Spleen (tissue), 11 donors: ENCODE measurements at regions not wholly inside any gene's neighbourhood (a gene's known extent, or its start where the extent isn't known, plus 50 kb on each side); places are given as distances from the start of the nearest gene placed in this dataset.

Experiments
- DNase-seq: peaks from one replicate; pipeline ENCODE4 v3.0.0-alpha.2; 2020
- H3K27ac ChIP-seq, 8 donors: fragments of 200-600 bp; sonication (generic) in 7 of 8; 1 replicate in 4 of 8; 2 replicates in 4 of 8; pipeline versions ENCODE4 v1.5.0 to v1.8.0; 2016 to 2021; ENCODE audit warnings: inconsistent platforms in 4 of 8, mild to moderate bottlenecking in 4 of 8, moderate library complexity in 1 of 8
- H3K27me3 ChIP-seq, 7 donors: fragments of 200-600 bp; sonication (generic) in 6 of 7; replicated peaks in 1 of 7; 1 replicate in 4 of 7; 2 replicates in 3 of 7; pipeline versions ENCODE4 v1.5.0 to v1.8.0; 2016 to 2021; ENCODE audit warnings: inconsistent platforms in 3 of 7, mild to moderate bottlenecking in 1 of 7
- H3K36me3 ChIP-seq, 6 donors: fragments of 200-600 bp; sonication (generic) in 5 of 6; 1 replicate in 4 of 6; 2 replicates in 2 of 6; pipeline versions ENCODE4 v1.5.0 to v1.8.0; 2016 to 2021; ENCODE audit warnings: inconsistent platforms in 2 of 6
- H3K4me1 ChIP-seq, 6 donors: fragments of 200-600 bp; sonication (generic) in 5 of 6; 1 replicate in 3 of 6; 2 replicates in 3 of 6; pipeline versions ENCODE4 v1.5.0 to v1.8.0; 2016 to 2021; ENCODE audit warnings: inconsistent platforms in 3 of 6
- H3K4me3 ChIP-seq, 8 donors: fragments of 200-600 bp; sonication (generic) in 7 of 8; 1 replicate in 4 of 8; 2 replicates in 4 of 8; pipeline versions ENCODE4 v1.5.0 to v1.8.0; 2016 to 2021; ENCODE audit warnings: inconsistent platforms in 4 of 8, mild to moderate bottlenecking in 4 of 8, moderate library complexity in 2 of 8
- H3K9me3 ChIP-seq, 8 donors: fragments of 200-600 bp; sonication (generic) in 7 of 8; 1 replicate in 4 of 8; 2 replicates in 4 of 8; pipeline versions ENCODE4 v1.5.0 to v1.8.0; 2016 to 2021; ENCODE audit warnings: inconsistent platforms in 4 of 8
- CTCF ChIP-seq, 11 experiments: fragments of 200-600 bp in 7 of 11; fragments of 450-650 bp in 4 of 11; sonication (generic) in 4 of 11; IDR thresholded peaks in 8 of 11; conservative IDR thresholded peaks in 3 of 11; 1 replicate in 7 of 11; 2 replicates in 4 of 11; pipeline versions ENCODE4 v1.4.0 to v1.8.0; 2016 to 2021; ENCODE audit warnings: antibody characterized with exemption in 11 of 11, inconsistent platforms in 4 of 11, mild to moderate bottlenecking in 1 of 11
- POLR2A ChIP-seq, 3 donors: fragments of 450-650 bp; IDR thresholded peaks; one replicate each; pipeline ENCODE4 v1.5.1; 2017; ENCODE audit warnings: antibody characterized with exemption in 3 of 3, mild to moderate bottlenecking in 1 of 3
- POLR2AphosphoS5 ChIP-seq, 3 donors: sonication (generic); formaldehyde crosslinking; IDR thresholded peaks; one replicate each; pipeline ENCODE4 v1.5.1; 2017; ENCODE audit warnings: antibody characterized with exemption in 3 of 3
- WGBS, 5 donors: extraction: QIAGEN DNeasy Blood & Tissue Kit in 3 of 5; methylation state at CpG; one replicate each; pipeline versions ENCODE4 v1.1.5 to v1.1.7; 2013 to 2018; 5-methylcytosine and 5-hydroxymethylcytosine counted together
- intact Hi-C: fragments of 100-400 bp; cut with DNase I; formaldehyde crosslinking; loops from one replicate; pipeline ENCODE4 v1.15.0; 2023; ENCODE audit warnings: low total_unique reads
- donor health status: healthy with polysubstance abuse.
- donor health status: DM: no; HTN: no; CAD: no; lungs with moderate emphysema.
- donor health status: DM: no; HTN: no; CAD: no.
- donor health status: Bipolar disorder and iron deficiency.
- donor health status: healthy.
- donor health status: DM: no; HTN: no; CAD: no.
- donor health status: DM: yes; HTN: yes; CAD: no.

DNA sequence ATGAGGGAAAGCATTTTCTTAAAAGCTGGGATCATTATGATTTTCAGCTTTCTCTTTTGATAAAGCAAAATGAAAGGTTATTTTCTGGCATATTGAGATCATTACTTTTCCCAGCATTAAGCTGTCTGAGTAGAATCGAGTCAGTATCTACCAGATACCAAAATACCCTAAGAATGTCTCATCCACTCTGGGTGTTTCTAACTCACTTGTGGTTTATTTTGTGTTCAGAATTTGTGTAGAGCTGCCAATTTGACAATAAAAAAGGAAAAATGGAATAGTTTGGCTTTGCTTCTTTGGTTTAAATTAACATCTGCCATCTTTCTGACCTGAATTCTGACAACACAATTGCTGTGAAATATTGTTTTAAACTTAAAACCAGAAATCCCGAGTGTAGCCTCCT, 438.7 kb upstream of the ARGLU1 start:
- DNase-seq = no peak
- Histone ChIP-seq H3K27ac (no peak overlapping the region), H3K27me3 (no peaks in the 10 kb centered on the region), H3K36me3 (no peaks in the 10 kb centered on the region), H3K4me3 (no peak overlapping the region), H3K4me1 (no peaks in the 10 kb centered on the region), H3K9me3 (no peaks in the 10 kb centered on the region)
- 63 to 90% (median 72%) methylated on average over 2 of the region's 2 CpGs for WGBS, 5 donors
- TF ChIP-seq POLR2AphosphoS5 (IDR thresholded peaks at IDR 0.05) (no peak), POLR2A (IDR thresholded peaks at IDR 0.05) (no peak), CTCF (IDR thresholded peaks at IDR 0.05 in 8 of 11, conservative IDR thresholded peaks at IDR 0.05 in 3 of 11) (no peak)
- intact Hi-C loops = no loop called here

GRCh38 chr13:107005577-107005976, 437.6 kb upstream of the ARGLU1 start:
- no peaks in the 10 kb centered on the region for H3K36me3 ChIP-seq
- intact Hi-C loops = no loop called here
- H3K4me1 ChIP-seq = no peaks in the 10 kb centered on the region
- H3K27me3 ChIP-seq = no peaks in the 10 kb centered on the region
- H3K4me3 ChIP-seq = no peak overlapping the region
- no peaks in the 10 kb centered on the region for H3K9me3 ChIP-seq
- 65 to 80% (median 74%) methylated on average over 4 of the region's 4 CpGs for WGBS, 5 donors
- H3K27ac ChIP-seq = no peak overlapping the region
- TF ChIP-seq POLR2AphosphoS5 (IDR thresholded peaks at IDR 0.05) (no peak), POLR2A (IDR thresholded peaks at IDR 0.05) (no peak), CTCF (IDR thresholded peaks at IDR 0.05 in 8 of 11, conservative IDR thresholded peaks at IDR 0.05 in 3 of 11) (no peak)
- DNase-seq = no peak

GRCh38 chr13:107003911-107004310, 436.0 kb upstream of the ARGLU1 start:
- no peak for TF ChIP-seq POLR2A (IDR thresholded peaks at IDR 0.05)
- no peak for TF ChIP-seq CTCF (IDR thresholded peaks at IDR 0.05 in 8 of 11, conservative IDR thresholded peaks at IDR 0.05 in 3 of 11)
- no peak for TF ChIP-seq POLR2AphosphoS5 (IDR thresholded peaks at IDR 0.05)
- H3K4me1 ChIP-seq = no peaks in the 10 kb centered on the region
- no peaks in the 10 kb centered on the region for H3K27me3 ChIP-seq
- 50 to 89% (median 69%) methylated on average over 3 of the region's 3 CpGs for WGBS, 5 donors
- H3K9me3 ChIP-seq = no peaks in the 10 kb centered on the region
- DNase-seq = no peak
- H3K4me3 ChIP-seq = no peak overlapping the region
- H3K36me3 ChIP-seq = no peaks in the 10 kb centered on the region
- intact Hi-C loops = no loop called here
- no peak overlapping the region for H3K27ac ChIP-seq

GRCh38 chr13:106998664-106999063, 430.7 kb upstream of the ARGLU1 start:
- no peak for TF ChIP-seq POLR2A (IDR thresholded peaks at IDR 0.05)
- no peak for TF ChIP-seq POLR2AphosphoS5 (IDR thresholded peaks at IDR 0.05)
- Histone ChIP-seq H3K27ac (no peak overlapping the region), H3K36me3 (no peaks in the 10 kb centered on the region), H3K9me3 (no peaks in the 10 kb centered on the region), H3K4me3 (no peak overlapping the region), H3K4me1 (no peaks in the 10 kb centered on the region), H3K27me3 (no peaks in the 10 kb centered on the region)
- intact Hi-C loops = no loop called here
- 72 to 81% (median 78%) methylated on average over 5 of the region's 5 CpGs for WGBS, 5 donors
- DNase-seq = no peak

- Histone ChIP-seq H3K4me3 (no peak overlapping the region), H3K36me3 (no peaks in the 10 kb centered on the region), H3K27me3 (no peaks in the 10 kb centered on the region), H3K27ac (no peak overlapping the region), H3K9me3 (no peaks in the 10 kb centered on the region), H3K4me1 (no peaks in the 10 kb centered on the region)
- DNase-seq = no peak
- intact Hi-C loops = no loop called here
- no peak for TF ChIP-seq CTCF (IDR thresholded peaks at IDR 0.05 in 8 of 11, conservative IDR thresholded peaks at IDR 0.05 in 3 of 11)
- TF ChIP-seq POLR2A (IDR thresholded peaks at IDR 0.05) = no peak
- WGBS, 5 donors = 78 to 86% (median 82%) methylated on average over 4 of the region's 4 CpGs
Measured at GRCh38 chr13:106997696-106998095, 429.8 kb upstream of the ARGLU1 start.
